WTC11 (cell line): ENCODE measurements at regions not wholly inside any gene's neighbourhood (a gene's known extent, or its start where the extent isn't known, plus 50 kb on each side); places are given as distances from the start of the nearest gene placed in this dataset.

Experiments
- ARID4B ChIP-seq: sonication (generic); formaldehyde crosslinking; IDR thresholded peaks from 2 replicates; pipeline ENCODE4 v1.8.0; 2023; ENCODE audit warnings: missing genetic modification reagents, mild to moderate bottlenecking, borderline replicate concordance
- ATF3 ChIP-seq: sonication (generic); formaldehyde crosslinking; conservative IDR thresholded peaks from 2 replicates; pipeline ENCODE4 v1.8.1; 2022; ENCODE audit warnings: mild to moderate bottlenecking, missing genetic modification reagents
- CREB1 ChIP-seq: sonication (generic); formaldehyde crosslinking; IDR thresholded peaks from 2 replicates; pipeline ENCODE4 v1.8.0; 2023; ENCODE audit warnings: mild to moderate bottlenecking, missing genetic modification reagents
- FOXJ3 ChIP-seq: sonication (generic); formaldehyde crosslinking; IDR thresholded peaks from 2 replicates; pipeline ENCODE4 v1.9.0; 2021; ENCODE audit warnings: missing genetic modification reagents, mild to moderate bottlenecking, borderline replicate concordance
- FOXK1 ChIP-seq: sonication (generic); formaldehyde crosslinking; IDR thresholded peaks from 2 replicates; pipeline ENCODE4 v1.8.0; 2022; ENCODE audit warnings: mild to moderate bottlenecking, moderate library complexity, missing genetic modification reagents
- FOXP4 ChIP-seq: sonication (generic); formaldehyde crosslinking; IDR thresholded peaks from 2 replicates; pipeline ENCODE4 v1.8.0; 2022; ENCODE audit warnings: mild to moderate bottlenecking, missing genetic modification reagents
- JUN ChIP-seq: sonication (generic); formaldehyde crosslinking; IDR thresholded peaks from 2 replicates; pipeline ENCODE4 v1.8.0; 2023; ENCODE audit warnings: mild to moderate bottlenecking, missing genetic modification reagents
- MXD4 ChIP-seq: fragments of 250-450 bp; sonication (Bioruptor Pico); IDR thresholded peaks from 2 replicates; pipeline ENCODE4 v1.8.0; 2021; ENCODE audit warnings: mild to moderate bottlenecking, moderate library complexity, borderline replicate concordance
- PRDM15 ChIP-seq: sonication (generic); formaldehyde crosslinking; IDR thresholded peaks from 2 replicates; pipeline ENCODE4 v1.8.0; 2022; ENCODE audit warnings: missing genetic modification reagents
- PRRX2 ChIP-seq: fragments of 250-450 bp; sonication (Bioruptor Pico); IDR thresholded peaks from 2 replicates; pipeline ENCODE4 v1.8.0; 2021; ENCODE audit warnings: mild to moderate bottlenecking
- TCF7 ChIP-seq: sonication (generic); formaldehyde crosslinking; IDR thresholded peaks from 2 replicates; pipeline ENCODE4 v1.8.0; 2022; ENCODE audit warnings: mild to moderate bottlenecking, low read depth, missing genetic modification reagents, moderate library complexity
- TEAD1 ChIP-seq: sonication (generic); formaldehyde crosslinking; IDR thresholded peaks from 2 replicates; pipeline ENCODE4 v1.8.0; 2022; ENCODE audit warnings: mild to moderate bottlenecking, missing genetic modification reagents
- ZNF232 ChIP-seq: sonication (generic); formaldehyde crosslinking; IDR thresholded peaks from 2 replicates; pipeline ENCODE4 v1.8.0; 2022; ENCODE audit warnings: mild to moderate bottlenecking, missing genetic modification reagents
- ZNF317 ChIP-seq: sonication (generic); formaldehyde crosslinking; IDR thresholded peaks from 2 replicates; pipeline ENCODE4 v1.8.1; 2023; ENCODE audit warnings: low read depth, mild to moderate bottlenecking, moderate library complexity, missing genetic modification reagents, borderline replicate concordance
- ZNF416 ChIP-seq: fragments of 250-450 bp; sonication (Bioruptor Pico); IDR thresholded peaks from 2 replicates; pipeline ENCODE4 v1.9.0; 2021; ENCODE audit warnings: mild to moderate bottlenecking, inconsistent platforms
- TF ChIP-seq, protein P1 (sequence below): sonication (generic); formaldehyde crosslinking; IDR thresholded peaks from 2 replicates; pipeline ENCODE4 v1.8.1; 2022; ENCODE audit warnings: missing genetic modification reagents, borderline replicate concordance
- TF ChIP-seq, protein P2 (sequence below): sonication (generic); formaldehyde crosslinking; IDR thresholded peaks from 2 replicates; pipeline ENCODE4 v1.8.1; 2022; ENCODE audit warnings: mild to moderate bottlenecking, moderate library complexity, missing genetic modification reagents

DNA sequence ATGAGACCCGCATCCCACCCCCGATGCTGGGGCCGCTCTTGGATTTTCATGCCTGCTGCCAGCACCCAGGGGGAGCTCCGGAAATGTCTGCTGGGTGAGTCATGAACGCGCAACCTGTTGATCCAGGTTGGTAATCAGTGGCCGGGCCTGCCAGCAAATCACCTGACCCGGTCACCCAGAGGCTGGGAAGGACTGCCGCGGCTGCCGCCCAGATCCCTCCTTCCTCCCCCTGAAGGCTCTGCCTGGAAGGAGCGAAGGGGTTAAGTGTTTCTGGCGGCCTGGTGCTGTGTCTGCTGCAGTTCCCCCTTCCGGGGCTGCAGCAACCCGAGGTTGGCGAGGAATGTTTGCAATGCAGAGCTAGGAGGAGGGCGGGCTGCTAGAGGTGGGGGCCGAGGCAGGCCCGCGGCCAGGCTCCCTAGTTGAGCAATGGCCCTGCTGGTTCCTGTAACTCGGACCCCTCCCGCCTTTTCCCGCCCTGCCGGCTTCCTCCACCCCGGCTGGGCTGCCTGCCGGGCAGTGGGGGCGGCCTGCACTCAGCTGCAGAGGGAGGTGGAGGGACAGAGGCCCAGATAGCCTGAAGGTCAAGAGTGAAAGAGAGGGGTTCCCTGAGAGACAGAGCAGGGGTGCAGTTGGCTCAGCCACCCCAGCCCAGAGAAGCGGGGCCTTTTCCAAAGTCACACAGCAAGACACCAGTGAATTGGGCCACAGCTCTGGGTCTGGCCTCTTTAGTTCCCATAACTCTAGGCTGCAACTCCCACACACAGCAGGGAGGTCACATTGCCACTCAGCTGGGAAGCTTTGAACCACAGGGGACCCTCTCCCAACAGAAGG, 156.3 kb upstream of the IER5L start (continued):
- TF ChIP-seq ARID4B (CRISPR knock-in tag) (peak; percentile 35; the same call in 1 of the 2 replicates), ZNF232 (peak; percentile 58; the same call in 1 of the 2 replicates), FOXP4 (peak; percentile 52; the same call in 1 of the 2 replicates), TEAD1 (peak; percentile 98), CREB1 (0 out of 2 replicates have a peak, but pooled peaks have one; percentile 21), ATF3 (CRISPR knock-in tag) (peak; percentile 78; the same call in 1 of the 2 replicates), FOXJ3 (CRISPR knock-in tag) (no peak), FOXK1 (CRISPR knock-in tag) (peak; percentile 75), TCF7 (CRISPR knock-in tag) (no peak), MXD4 (CRISPR knock-in tag) (no peak), PRDM15 (no peak), ZNF317 (CRISPR knock-in tag) (no peak), PRRX2 (CRISPR knock-in tag) (no peak), JUN (CRISPR knock-in tag) (no peak), ZNF416 (CRISPR knock-in tag) (no peak)
- TF ChIP-seq, protein P1, sequence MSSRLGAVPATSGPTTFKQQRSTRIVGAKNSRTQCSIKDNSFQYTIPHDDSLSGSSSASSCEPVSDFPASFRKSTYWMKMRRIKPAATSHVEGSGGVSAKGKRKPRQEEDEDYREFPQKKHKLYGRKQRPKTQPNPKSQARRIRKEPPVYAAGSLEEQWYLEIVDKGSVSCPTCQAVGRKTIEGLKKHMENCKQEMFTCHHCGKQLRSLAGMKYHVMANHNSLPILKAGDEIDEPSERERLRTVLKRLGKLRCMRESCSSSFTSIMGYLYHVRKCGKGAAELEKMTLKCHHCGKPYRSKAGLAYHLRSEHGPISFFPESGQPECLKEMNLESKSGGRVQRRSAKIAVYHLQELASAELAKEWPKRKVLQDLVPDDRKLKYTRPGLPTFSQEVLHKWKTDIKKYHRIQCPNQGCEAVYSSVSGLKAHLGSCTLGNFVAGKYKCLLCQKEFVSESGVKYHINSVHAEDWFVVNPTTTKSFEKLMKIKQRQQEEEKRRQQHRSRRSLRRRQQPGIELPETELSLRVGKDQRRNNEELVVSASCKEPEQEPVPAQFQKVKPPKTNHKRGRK (CRISPR knock-in tag): no peak
- TF ChIP-seq, protein P2, sequence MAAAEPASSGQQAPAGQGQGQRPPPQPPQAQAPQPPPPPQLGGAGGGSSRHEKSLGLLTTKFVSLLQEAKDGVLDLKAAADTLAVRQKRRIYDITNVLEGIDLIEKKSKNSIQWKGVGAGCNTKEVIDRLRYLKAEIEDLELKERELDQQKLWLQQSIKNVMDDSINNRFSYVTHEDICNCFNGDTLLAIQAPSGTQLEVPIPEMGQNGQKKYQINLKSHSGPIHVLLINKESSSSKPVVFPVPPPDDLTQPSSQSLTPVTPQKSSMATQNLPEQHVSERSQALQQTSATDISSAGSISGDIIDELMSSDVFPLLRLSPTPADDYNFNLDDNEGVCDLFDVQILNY (CRISPR knock-in tag): peak; percentile 99
- TF ChIP-seq, all 79 proteins: peak for 25
